ENCODE measurements at regions not wholly inside any gene's neighbourhood (a gene's known extent, or its start where the extent isn't known, plus 50 kb on each side); places are given as distances from the start of the nearest gene placed in this dataset.

- no peak for TF ChIP-seq POLR2AphosphoS5 (IDR thresholded peaks at IDR 0.05; ENCODE audit: low read depth)
- TF ChIP-seq, protein P1, sequence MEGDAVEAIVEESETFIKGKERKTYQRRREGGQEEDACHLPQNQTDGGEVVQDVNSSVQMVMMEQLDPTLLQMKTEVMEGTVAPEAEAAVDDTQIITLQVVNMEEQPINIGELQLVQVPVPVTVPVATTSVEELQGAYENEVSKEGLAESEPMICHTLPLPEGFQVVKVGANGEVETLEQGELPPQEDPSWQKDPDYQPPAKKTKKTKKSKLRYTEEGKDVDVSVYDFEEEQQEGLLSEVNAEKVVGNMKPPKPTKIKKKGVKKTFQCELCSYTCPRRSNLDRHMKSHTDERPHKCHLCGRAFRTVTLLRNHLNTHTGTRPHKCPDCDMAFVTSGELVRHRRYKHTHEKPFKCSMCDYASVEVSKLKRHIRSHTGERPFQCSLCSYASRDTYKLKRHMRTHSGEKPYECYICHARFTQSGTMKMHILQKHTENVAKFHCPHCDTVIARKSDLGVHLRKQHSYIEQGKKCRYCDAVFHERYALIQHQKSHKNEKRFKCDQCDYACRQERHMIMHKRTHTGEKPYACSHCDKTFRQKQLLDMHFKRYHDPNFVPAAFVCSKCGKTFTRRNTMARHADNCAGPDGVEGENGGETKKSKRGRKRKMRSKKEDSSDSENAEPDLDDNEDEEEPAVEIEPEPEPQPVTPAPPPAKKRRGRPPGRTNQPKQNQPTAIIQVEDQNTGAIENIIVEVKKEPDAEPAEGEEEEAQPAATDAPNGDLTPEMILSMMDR (IDR thresholded peaks at IDR 0.05; ENCODE audit: insufficient read depth, low read length) = no peak
Measured at GRCh38 chr10:8691498-8692017, 637.1 kb downstream of the GATA3 start.

Measured in HL-60 (cell line).